HG02798 (cell line): ENCODE measurements at regions not wholly inside any gene's neighbourhood (a gene's known extent, or its start where the extent isn't known, plus 50 kb on each side); places are given as distances from the start of the nearest gene placed in this dataset.
A peak's percentile ranks its signal among the peaks of the same experiment; 100 is the strongest.
"Not testable (repeated sequence)": the region's sequence is repeated elsewhere in the genome, so short reads cannot be mapped to it uniquely, and the experiment has no call there.

Source experiments
- ATAC-seq: cut with Tn5 transposase; IDR thresholded peaks from one replicate; pipeline ENCODE4 v1.9.1; 2021; ENCODE audit warnings: mild to moderate bottlenecking; ENCODE audit not compliant: unreplicated experiment, poor library complexity

DNA sequence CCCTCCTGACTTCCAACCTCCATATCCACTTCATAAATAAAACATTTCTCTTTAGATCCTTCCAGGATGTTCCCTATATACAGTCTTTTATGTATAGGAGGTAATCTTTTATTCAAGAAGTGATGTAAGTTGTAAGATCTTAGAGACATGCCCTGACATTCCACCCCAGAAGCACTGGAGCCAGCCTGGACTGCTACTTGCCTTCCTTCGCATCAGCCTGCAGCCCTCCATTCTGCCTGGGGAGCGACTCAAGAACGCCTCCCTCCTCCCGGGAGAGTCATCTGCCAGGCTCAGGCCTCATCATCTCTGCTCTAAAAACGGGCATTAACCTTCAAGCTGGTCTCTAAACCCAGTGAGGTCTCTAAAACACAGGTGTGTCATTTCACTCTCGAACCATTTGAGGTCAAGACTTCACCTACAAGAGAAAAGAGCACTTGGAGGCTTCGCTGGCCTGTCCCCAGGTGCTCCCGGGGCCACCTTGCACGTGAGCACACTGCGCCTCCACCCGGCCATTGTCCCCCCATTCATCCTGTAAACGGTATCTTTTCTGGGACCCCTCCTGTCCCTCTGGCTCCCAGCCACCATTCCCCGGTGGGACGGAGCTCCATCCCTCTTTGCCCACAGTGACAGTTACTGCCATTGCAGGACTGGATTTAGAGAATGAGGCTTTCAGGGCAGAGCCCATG, 107.5 kb upstream of the PDE10A start:
- no peak for ATAC-seq

- no peak for ATAC-seq
Measured at GRCh38 chr6:165769884-165770283, 106.8 kb upstream of the PDE10A start.

DNA sequence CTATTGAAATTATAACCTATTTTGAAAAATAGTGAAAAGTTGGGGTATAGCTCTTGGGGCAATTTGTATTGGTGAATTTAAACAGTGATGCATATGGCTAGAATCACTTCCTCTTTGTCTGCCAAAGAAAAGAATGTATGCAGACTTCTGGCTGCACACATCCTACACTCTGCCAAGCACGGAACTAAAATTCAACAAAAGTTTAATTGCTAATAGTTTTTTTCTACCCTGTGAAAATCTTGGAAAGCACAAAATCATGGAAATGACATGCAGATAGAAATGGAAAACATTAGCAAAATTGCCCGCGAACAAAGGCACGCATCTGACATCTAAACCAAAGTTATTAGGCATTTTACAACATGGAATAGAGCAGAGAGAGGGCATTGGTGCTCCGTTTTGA, 106.4 kb upstream of the PDE10A start:
- ATAC-seq, result no peak

GRCh38 chr6:165768961-165769360, 105.9 kb upstream of the PDE10A start:
- ATAC-seq, result no peak

GRCh38 chr6:165767228-165767627, 104.2 kb upstream of the PDE10A start:
- ATAC-seq, result no peak

- ATAC-seq, result no peak
Measured at GRCh38 chr6:165766457-165766856, 103.4 kb upstream of the PDE10A start.

GRCh38 chr6:165766026-165766425, 103.0 kb upstream of the PDE10A start:
- ATAC-seq, result no peak

DNA sequence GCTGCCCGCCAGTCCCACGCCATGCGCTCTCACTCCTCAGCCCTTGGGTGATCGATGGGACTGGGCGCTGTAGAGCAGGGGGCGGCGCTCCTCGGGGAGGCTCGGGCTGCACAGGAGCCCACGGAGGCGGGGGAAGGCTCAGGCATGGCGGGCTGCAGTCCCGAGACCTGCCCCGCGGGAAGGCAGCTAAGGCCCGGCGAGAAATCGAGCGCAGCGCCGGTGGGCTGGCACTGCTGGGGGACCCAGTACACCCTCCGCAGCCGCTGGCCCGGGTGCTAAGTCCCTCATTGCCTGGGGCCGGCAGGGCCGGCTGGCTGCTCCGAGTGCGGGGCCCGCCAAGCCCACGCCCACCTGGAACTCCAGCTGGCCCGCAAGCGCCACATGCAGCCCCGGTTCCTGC, 102.2 kb upstream of the PDE10A start:
- not testable (repeated sequence) for ATAC-seq

GRCh38 chr6:165762876-165763275, 99.8 kb upstream of the PDE10A start:
- ATAC-seq, result no peak

DNA sequence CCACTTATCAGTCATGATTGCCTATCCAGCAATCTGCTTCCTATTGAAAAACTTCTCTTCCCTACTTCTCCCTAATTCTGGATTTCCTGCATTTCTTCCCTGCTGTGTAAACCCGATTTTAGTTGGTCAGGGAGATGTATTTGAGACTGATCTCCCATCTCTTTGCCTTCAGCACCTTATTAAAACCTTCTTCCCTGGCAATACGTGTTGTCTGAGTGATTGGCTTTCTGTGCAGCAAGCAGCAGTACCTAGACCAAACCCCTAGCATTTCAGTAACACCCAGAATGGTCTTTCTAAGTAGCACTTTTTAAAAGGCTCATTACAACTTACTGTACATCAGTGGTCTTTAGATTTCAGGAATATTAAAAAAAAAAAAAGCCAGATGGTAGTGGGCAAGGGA, 99.1 kb upstream of the PDE10A start:
- no peak for ATAC-seq

GRCh38 chr6:165760803-165761185, 97.8 kb upstream of the PDE10A start:
- ATAC-seq, result no peak

DNA sequence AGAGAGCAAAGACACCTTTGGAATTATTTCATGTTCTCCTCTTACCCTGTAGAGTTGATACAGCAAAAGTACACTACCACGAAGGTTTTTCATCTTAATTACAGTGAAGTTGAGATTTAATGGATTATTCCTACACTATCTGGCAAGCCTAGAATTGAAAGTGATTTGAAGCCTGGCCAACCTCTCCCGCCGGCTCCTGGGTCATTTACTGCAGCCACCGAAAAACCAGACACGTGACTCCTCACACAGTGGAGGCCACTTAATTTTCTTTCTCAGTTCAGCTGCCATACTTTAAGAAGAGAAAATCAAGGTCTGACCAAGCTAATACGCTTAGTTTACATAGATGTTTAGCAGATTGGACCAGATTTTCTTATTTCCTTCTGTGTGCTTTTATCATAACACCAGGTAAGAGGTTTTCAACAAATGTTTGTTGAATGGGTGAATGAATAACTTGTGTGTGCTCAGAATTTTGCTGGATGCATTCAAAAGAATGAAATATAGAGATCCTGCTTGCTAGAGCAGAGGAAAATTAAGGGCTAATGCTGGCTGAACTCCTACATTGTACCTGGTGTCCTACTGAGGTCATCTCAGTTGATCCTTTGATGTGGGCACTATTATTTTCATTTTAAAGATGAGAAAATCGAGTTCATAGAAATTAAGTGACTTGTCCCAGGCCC, 97.2 kb upstream of the PDE10A start:
- no peak for ATAC-seq

DNA sequence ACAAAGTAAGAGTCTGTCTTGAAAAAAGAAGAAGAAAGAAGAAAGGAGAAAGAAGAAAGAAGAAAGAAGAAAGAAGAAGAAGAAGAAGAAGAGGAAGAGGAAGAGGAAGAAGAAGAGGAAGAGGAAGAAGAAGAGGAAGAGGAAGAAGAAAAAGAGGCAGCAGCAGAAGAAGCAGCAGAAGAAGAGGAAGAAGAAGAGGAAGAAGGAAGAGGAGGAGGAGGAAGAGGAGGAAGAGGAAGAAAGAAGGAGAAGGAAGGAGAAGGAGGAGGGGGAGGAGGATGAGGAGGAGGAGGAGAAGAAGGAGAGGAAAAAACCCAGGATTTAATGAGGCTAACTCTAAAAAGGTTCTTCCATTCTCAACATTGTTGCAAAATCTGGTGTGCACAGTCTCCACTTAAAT, 95.4 kb upstream of the PDE10A start:
- no peak for ATAC-seq

GRCh38 chr6:165755583-165755982, 92.5 kb upstream of the PDE10A start:
- ATAC-seq, result no peak

- ATAC-seq, result no peak
Measured at GRCh38 chr6:165753506-165753905, 90.5 kb upstream of the PDE10A start.

- ATAC-seq, result no peak
Measured at GRCh38 chr6:165752451-165752850, 89.4 kb upstream of the PDE10A start.

DNA sequence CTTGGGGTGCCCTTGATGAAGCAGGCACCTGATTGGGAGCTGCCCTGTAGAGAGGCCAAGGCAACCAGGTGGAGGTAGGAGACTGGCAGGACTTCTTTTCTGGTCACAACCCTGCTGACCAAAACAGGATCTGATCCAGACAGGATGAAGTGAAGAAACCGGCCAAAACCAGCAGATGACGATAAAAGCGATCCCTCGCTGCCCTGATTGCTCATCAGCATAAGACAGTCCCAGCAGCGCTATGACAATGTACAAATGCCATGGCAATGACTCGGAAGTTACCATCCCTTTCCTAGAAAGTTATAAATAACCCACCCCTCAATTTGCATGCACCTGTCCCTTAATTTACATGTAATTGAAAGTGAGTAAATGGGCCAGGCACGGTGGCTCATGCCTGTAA, 88.4 kb upstream of the PDE10A start:
- ATAC-seq, result no peak

DNA sequence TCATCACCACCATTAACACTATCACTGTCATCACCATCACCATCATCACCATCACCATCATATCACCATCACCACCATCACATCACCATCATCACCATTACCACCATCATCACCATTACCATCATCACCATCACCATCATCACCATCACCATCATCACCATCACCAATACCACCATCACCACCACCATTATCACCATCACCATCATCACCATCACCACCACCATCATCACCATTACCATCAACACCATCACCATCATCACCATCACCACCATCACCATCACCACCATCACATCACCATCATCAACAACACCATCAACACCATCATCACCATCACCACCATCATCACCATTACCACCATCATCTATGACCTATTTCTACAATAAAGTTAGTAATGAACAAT, 86.1 kb upstream of the PDE10A start:
- ATAC-seq, result no peak

- no peak for ATAC-seq
Measured at GRCh38 chr6:165748390-165748789, 85.3 kb upstream of the PDE10A start.

DNA sequence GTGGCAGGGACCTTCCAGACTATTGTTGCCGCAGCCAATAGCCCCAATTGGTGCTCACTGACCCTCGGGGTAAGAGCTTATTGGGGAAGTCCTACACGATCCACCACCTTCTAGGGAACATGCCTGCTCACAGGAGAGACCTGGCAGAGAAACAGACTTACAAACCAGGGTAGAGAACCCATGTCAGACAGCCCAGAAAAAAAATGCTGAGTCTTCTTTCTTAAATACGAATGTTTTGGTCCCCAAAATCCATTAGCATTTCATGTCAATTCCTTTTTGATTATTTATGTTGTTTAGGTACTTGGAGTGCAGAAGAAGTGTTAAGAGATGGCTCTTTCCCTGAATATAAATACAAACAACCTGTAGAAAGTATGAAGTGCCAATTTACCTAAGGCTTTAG, 84.9 kb upstream of the PDE10A start:
- ATAC-seq, result no peak

- no peak for ATAC-seq
Measured at GRCh38 chr6:165746331-165746730, 83.3 kb upstream of the PDE10A start.

GRCh38 chr6:165745492-165745891, 82.5 kb upstream of the PDE10A start:
- peak; percentile 69 for ATAC-seq
